ENCODE measurements at regions not wholly inside any gene's neighbourhood (a gene's known extent, or its start where the extent isn't known, plus 50 kb on each side); places are given as distances from the start of the nearest gene placed in this dataset.

GRCh38 chr7:4612939-4613841 lies 68.9 kb upstream of the FOXK1 start:
- DNase-seq (ENCODE audit: low read depth) = no peak

GRCh38 chr7:4613846-4614548 lies 68.1 kb upstream of the FOXK1 start:
- DNase-seq (ENCODE audit: low read depth) = no peak

GRCh38 chr7:4616116-4616515 lies 66.0 kb upstream of the FOXK1 start:
- no peak for DNase-seq (ENCODE audit: low read depth)

GRCh38 chr7:4621396-4621795 lies 60.7 kb upstream of the FOXK1 start:
- DNase-seq (ENCODE audit: low read depth) = no peak

GRCh38 chr7:4626318-4626845 lies 55.7 kb upstream of the FOXK1 start:
- no peak for DNase-seq (ENCODE audit: low read depth)

GRCh38 chr7:4629287-4629895 lies 52.7 kb upstream of the FOXK1 start:
- no peak for DNase-seq (ENCODE audit: low read depth)

- DNase-seq (ENCODE audit: low read depth) = no peak
Observed at GRCh38 chr7:4631380-4632179, 50.5 kb upstream of the FOXK1 start.
